Prostate gland (tissue), 2 donors: ENCODE measurements at regions not wholly inside any gene's neighbourhood (a gene's known extent, or its start where the extent isn't known, plus 50 kb on each side); places are given as distances from the start of the nearest gene placed in this dataset.

Experiments used
- DNase-seq: peaks from one replicate; pipeline ENCODE4 v3.0.0-alpha.2; 2019; ENCODE audit warnings: low spot score
- H3K27ac ChIP-seq, 2 donors: fragments of 200-600 bp; sonication (generic); 2 replicates each; pipeline ENCODE4 v1.5.1; 2017 to 2019
- H3K27me3 ChIP-seq: fragments of 200-600 bp; sonication (generic); replicated peaks from 2 replicates; pipeline ENCODE4 v1.5.1; 2019; ENCODE audit not compliant: insufficient read depth
- H3K36me3 ChIP-seq, 2 donors: fragments of 200-600 bp; sonication (generic); 1 replicate in 1 of 2; 2 replicates in 1 of 2; pipeline versions ENCODE4 v1.5.1 to v1.8.1; 2017 to 2019
- H3K4me1 ChIP-seq: fragments of 200-600 bp; sonication (generic); replicated peaks from 2 replicates; pipeline ENCODE4 v1.5.1; 2019
- H3K4me3 ChIP-seq, 2 donors: fragments of 200-600 bp; sonication (generic); 2 replicates each; pipeline ENCODE4 v1.5.1; 2017 to 2019
- H3K9me3 ChIP-seq: fragments of 200-600 bp; sonication (generic); 2 replicates; pipeline ENCODE4 v1.5.1; 2017
- CTCF ChIP-seq, 4 experiments: fragments of 200-600 bp in 2 of 4; fragments of 450-650 bp in 2 of 4; sonication (generic) in 2 of 4; IDR thresholded peaks; 1 replicate in 3 of 4; 2 replicates in 1 of 4; pipeline ENCODE4 v1.5.1; 2016 to 2019; ENCODE audit warnings: antibody characterized with exemption in 4 of 4, mild to moderate bottlenecking in 2 of 4, moderate library complexity in 2 of 4
- POLR2A ChIP-seq: fragments of 450-650 bp; IDR thresholded peaks from one replicate; pipeline ENCODE4 v1.6.1; 2016; ENCODE audit warnings: antibody characterized with exemption, mild to moderate bottlenecking
- POLR2AphosphoS5 ChIP-seq: sonication (generic); formaldehyde crosslinking; IDR thresholded peaks from one replicate; pipeline ENCODE4 v1.6.1; 2017; ENCODE audit warnings: antibody characterized with exemption
- WGBS: methylation state at CpG from one replicate; pipeline ENCODE4 v1.1.5; 2018; 5-methylcytosine and 5-hydroxymethylcytosine counted together
- intact Hi-C: fragments of 100-400 bp; cut with DNase I; formaldehyde crosslinking; loops from one replicate; pipeline ENCODE4 v1.14.2; 2022

DNA sequence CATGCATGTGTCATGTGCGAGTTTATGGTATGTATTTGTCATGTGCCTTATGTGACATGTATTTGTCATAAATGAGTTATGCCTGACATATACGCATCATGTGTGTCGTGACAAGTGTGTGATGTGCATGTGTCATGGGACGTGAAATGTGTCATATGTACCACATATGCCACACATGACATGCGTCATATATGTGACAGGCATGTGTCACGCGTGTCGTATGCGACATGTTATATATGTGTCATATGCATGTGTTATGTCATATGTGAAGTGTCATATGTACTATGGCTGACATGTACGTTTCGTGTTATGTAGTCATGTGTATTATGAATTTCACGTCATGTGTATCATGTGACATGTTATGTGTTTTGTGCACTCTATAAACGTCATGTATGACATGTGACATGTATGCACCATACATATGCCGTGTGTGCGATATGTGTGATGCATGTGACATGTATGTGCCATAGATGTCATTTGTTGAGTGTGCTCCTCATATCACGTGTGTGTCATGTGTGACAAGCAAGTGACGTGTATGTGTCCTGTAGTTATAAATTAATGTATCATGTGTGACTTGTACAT is 2152.3 kb upstream of the PIK3C3 start:
- H3K9me3 ChIP-seq = no peaks in the 10 kb centered on the region
- no peak for DNase-seq
- no peak overlapping the region for H3K27ac ChIP-seq
- TF ChIP-seq POLR2A (no peak), POLR2AphosphoS5 (no peak), CTCF (IDR thresholded peaks at IDR 0.05) (no peak)
- no peaks in the 10 kb centered on the region for H3K4me1 ChIP-seq
- no peaks in the 10 kb centered on the region for H3K36me3 ChIP-seq
- 88% methylated on average over 17 of the region's 17 CpGs for WGBS
- H3K27me3 ChIP-seq = no peaks in the 10 kb centered on the region
- intact Hi-C loops = no loop called here
- no peak overlapping the region for H3K4me3 ChIP-seq

DNA sequence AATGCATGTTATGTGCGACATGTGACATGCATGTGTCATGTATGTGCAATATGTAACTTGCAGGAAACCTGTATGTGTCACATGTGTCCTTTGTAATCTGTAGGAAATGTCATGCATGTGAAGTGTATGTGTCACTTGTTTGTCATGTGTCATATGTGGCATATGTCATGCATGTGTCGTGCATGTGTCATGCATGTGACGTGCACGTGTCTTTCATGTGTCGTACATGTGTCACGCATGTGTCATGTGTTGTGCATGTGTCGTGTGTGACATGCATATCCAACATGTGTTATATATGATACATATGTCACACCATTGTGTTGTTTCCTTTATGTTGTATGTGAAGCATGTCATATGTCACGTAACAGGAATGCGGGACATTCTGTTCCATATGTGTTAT is 2153.2 kb upstream of the PIK3C3 start:
- DNase-seq = no peak
- WGBS = 93% methylated on average over 9 of the region's 9 CpGs
- no peak for TF ChIP-seq POLR2AphosphoS5
- TF ChIP-seq CTCF (IDR thresholded peaks at IDR 0.05) = no peak
- TF ChIP-seq POLR2A = no peak
- Histone ChIP-seq H3K27me3 (no peaks in the 10 kb centered on the region), H3K27ac (no peak overlapping the region), H3K4me1 (no peaks in the 10 kb centered on the region), H3K9me3 (no peaks in the 10 kb centered on the region), H3K36me3 (no peaks in the 10 kb centered on the region), H3K4me3 (no peak overlapping the region)
- intact Hi-C loops = no loop called here

- Histone ChIP-seq H3K9me3 (no peaks in the 10 kb centered on the region), H3K4me1 (no peaks in the 10 kb centered on the region), H3K27ac (no peak overlapping the region), H3K4me3 (no peak overlapping the region), H3K27me3 (no peaks in the 10 kb centered on the region), H3K36me3 (no peaks in the 10 kb centered on the region)
- intact Hi-C loops = no loop called here
- 97% methylated on average over 15 of the region's 15 CpGs for WGBS
- no peak for DNase-seq
- TF ChIP-seq CTCF (IDR thresholded peaks at IDR 0.05) = no peak
- no peak for TF ChIP-seq POLR2AphosphoS5
These were observed 2154.0 kb upstream of the PIK3C3 start for GRCh38 chr18:39801010-39801409.

DNA sequence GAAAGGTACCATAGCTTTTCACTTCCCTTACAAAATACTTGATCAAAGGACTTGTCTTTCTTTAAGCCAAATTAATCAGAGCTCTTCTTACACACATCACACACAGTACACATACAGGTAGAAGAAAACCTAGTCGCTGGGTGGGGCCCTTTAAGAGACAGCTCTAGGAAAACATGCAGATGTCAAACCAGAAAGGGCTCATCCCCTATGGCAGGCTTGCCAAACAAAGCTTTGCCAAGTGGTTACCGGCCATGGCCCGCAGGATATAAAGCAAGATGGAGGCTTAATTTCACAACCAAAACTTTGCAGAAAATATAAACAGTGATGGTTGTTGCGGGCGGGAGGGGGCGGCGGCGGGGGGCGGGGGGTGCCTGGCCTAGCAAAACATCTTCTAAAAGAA is 2156.0 kb upstream of the PIK3C3 start:
- no peaks in the 10 kb centered on the region for H3K36me3 ChIP-seq
- 50% methylated on average over 9 of the region's 9 CpGs for WGBS
- intact Hi-C loops = no loop called here
- no peak for DNase-seq
- H3K4me1 ChIP-seq = no peaks in the 10 kb centered on the region
- no peaks in the 10 kb centered on the region for H3K27me3 ChIP-seq
- TF ChIP-seq POLR2AphosphoS5 (no peak), POLR2A (no peak), CTCF (IDR thresholded peaks at IDR 0.05) (no peak)
- H3K9me3 ChIP-seq = no peaks in the 10 kb centered on the region
- H3K4me3 ChIP-seq = peak overlapping the region in 1 of 2 donors; percentile 26
- no peak overlapping the region for H3K27ac ChIP-seq

GRCh38 chr18:39796393-39796792 is 2158.6 kb upstream of the PIK3C3 start:
- no peak for DNase-seq
- Histone ChIP-seq H3K27me3 (no peaks in the 10 kb centered on the region), H3K9me3 (no peaks in the 10 kb centered on the region), H3K27ac (no peak overlapping the region), H3K4me3 (no peak overlapping the region), H3K36me3 (no peaks in the 10 kb centered on the region), H3K4me1 (no peaks in the 10 kb centered on the region)
- TF ChIP-seq CTCF (IDR thresholded peaks at IDR 0.05) = no peak
- 92% methylated on average over 3 of the region's 3 CpGs for WGBS
- intact Hi-C loops = no loop called here
